Fibroblast of villous mesenchyme (primary cell): ENCODE measurements at regions not wholly inside any gene's neighbourhood (a gene's known extent, or its start where the extent isn't known, plus 50 kb on each side); places are given as distances from the start of the nearest gene placed in this dataset.
A peak's percentile ranks its signal among the peaks of the same experiment; 100 is the strongest.

Experiments used
- DNase-seq: peaks from one replicate; pipeline ENCODE4 v3.0.0-alpha.2; 2010; ENCODE audit warnings: low read depth
- H3K4me3 ChIP-seq: 2 replicates; pipeline ENCODE4 v1.5.1; 2011; ENCODE audit warnings: low read depth, mild to moderate bottlenecking, low read length
- CTCF ChIP-seq: IDR thresholded peaks from 2 replicates; pipeline ENCODE4 v1.5.1; 2012; ENCODE audit warnings: low read depth, mild to moderate bottlenecking, low read length; ENCODE audit not compliant: insufficient read depth

GRCh38 chr3:30299674-30300385, 306.6 kb upstream of the TGFBR2 start:
- no peak for TF ChIP-seq CTCF
- DNase-seq = peak; percentile 24
- H3K4me3 ChIP-seq = no peak overlapping the region

- TF ChIP-seq CTCF = no peak
- DNase-seq = no peak
- H3K4me3 ChIP-seq = no peak overlapping the region
Observed at GRCh38 chr3:30300809-30301208, 305.6 kb upstream of the TGFBR2 start.

GRCh38 chr3:30302027-30302426, 304.4 kb upstream of the TGFBR2 start:
- no peak for TF ChIP-seq CTCF
- DNase-seq = no peak

GRCh38 chr3:30303770-30304169, 302.6 kb upstream of the TGFBR2 start:
- TF ChIP-seq CTCF = no peak
- no peak overlapping the region for H3K4me3 ChIP-seq
- no peak for DNase-seq

More at GRCh38 chr3:30302027-30302426, 304.4 kb upstream of the TGFBR2 start:
- H3K4me3 ChIP-seq = no peak overlapping the region

- H3K4me3 ChIP-seq = no peak overlapping the region
- no peak for DNase-seq
Observed at GRCh38 chr3:30305021-30305420, 301.4 kb upstream of the TGFBR2 start.

GRCh38 chr3:30306896-30307295, 299.5 kb upstream of the TGFBR2 start:
- TF ChIP-seq CTCF = no peak
- H3K4me3 ChIP-seq = no peak overlapping the region
- DNase-seq = no peak

More at GRCh38 chr3:30305021-30305420, 301.4 kb upstream of the TGFBR2 start:
- no peak for TF ChIP-seq CTCF
